ENCODE measurements at regions not wholly inside any gene's neighbourhood (a gene's known extent, or its start where the extent isn't known, plus 50 kb on each side); places are given as distances from the start of the nearest gene placed in this dataset.

DNA sequence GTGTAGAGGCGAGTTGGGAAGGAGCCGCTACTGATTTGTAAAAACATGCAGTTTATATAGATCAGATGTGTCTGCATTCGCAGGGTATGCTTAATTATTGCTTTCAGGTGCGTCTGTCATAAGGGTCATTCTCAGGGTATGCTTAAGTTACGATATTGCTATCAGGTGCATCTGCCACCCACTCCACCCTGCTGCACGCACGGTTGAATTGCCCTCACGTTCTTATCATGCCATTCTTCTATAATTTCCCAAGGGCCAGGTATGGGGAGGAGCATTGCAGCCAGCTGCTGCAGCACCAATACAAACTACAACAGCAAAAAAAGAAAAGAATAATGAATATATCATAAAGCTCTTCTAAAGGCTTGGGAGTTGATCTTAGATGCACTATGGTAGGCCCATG, 230.0 kb downstream of the KBTBD8 start:
- Histone ChIP-seq H3K27ac (no peak overlapping the region), H3K36me3 (no peaks in the 10 kb centered on the region), H3K4me3 (no peak overlapping the region), H3K27me3 (no peaks in the 10 kb centered on the region), H3K9me3 (no peaks in the 10 kb centered on the region), H3K4me1 (no peaks in the 10 kb centered on the region)
- no peak for DNase-seq (ENCODE audit: low spot score in 2 of 2)
- TF ChIP-seq POLR2A (IDR thresholded peaks at IDR 0.05) (no peak), POLR2AphosphoS5 (IDR thresholded peaks at IDR 0.05) (no peak)
- TF ChIP-seq, protein P1, sequence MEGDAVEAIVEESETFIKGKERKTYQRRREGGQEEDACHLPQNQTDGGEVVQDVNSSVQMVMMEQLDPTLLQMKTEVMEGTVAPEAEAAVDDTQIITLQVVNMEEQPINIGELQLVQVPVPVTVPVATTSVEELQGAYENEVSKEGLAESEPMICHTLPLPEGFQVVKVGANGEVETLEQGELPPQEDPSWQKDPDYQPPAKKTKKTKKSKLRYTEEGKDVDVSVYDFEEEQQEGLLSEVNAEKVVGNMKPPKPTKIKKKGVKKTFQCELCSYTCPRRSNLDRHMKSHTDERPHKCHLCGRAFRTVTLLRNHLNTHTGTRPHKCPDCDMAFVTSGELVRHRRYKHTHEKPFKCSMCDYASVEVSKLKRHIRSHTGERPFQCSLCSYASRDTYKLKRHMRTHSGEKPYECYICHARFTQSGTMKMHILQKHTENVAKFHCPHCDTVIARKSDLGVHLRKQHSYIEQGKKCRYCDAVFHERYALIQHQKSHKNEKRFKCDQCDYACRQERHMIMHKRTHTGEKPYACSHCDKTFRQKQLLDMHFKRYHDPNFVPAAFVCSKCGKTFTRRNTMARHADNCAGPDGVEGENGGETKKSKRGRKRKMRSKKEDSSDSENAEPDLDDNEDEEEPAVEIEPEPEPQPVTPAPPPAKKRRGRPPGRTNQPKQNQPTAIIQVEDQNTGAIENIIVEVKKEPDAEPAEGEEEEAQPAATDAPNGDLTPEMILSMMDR (IDR thresholded peaks at IDR 0.05) = no peak
- intact Hi-C loops (cut with DNase I; ENCODE audit: low total_unique reads) = no loop called here

DNA sequence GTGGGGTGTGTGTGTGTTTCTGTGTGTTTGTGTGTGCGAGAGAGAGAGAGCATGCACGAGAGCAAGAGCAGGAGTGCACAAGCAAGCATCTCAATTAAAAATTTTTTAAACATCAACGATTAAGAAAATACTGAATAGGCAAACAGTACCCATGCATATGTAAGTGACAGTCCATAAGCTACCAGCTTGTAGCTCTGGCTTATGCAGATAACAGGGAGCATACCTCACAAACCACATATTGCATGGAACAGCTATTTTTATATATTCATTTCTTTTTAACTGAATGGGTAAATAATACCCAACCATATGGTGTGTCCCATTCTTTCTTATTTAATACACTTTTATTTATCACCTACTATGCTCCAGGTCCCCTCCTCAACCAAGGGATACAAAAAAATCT, 234.5 kb downstream of the KBTBD8 start:
- Histone ChIP-seq H3K27me3 (no peaks in the 10 kb centered on the region), H3K4me1 (no peaks in the 10 kb centered on the region), H3K9me3 (no peaks in the 10 kb centered on the region), H3K27ac (no peak overlapping the region), H3K36me3 (no peaks in the 10 kb centered on the region), H3K4me3 (no peak overlapping the region)
- TF ChIP-seq POLR2AphosphoS5 (IDR thresholded peaks at IDR 0.05) (no peak), POLR2A (IDR thresholded peaks at IDR 0.05) (no peak)
- TF ChIP-seq, protein P1 (IDR thresholded peaks at IDR 0.05) = no peak
- DNase-seq (ENCODE audit: low spot score in 2 of 2) = no peak
- intact Hi-C loops (cut with DNase I; ENCODE audit: low total_unique reads) = no loop called here

DNA sequence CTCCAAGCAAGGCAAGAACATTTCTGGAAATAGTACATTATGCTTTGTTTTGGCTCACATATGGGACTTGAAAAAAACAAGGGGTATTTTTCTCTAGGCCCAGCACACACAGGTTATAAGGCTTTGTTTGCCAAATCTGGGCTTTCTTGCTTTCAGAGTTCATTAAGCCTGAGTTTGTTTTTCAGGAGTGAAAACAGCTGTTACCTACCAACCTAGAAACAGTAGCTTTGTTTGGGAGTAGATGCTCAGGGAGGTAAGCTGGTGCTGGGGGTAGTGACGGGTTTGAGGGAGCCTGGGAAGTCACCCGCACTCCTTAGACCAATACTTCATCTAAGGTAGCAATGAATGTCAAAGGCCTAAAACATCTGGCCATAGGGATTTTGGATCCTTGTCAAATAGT, 241.2 kb downstream of the KBTBD8 start:
- H3K9me3 ChIP-seq = no peaks in the 10 kb centered on the region
- no peak overlapping the region for H3K4me3 ChIP-seq
- TF ChIP-seq POLR2A (IDR thresholded peaks at IDR 0.05) (no peak), POLR2AphosphoS5 (IDR thresholded peaks at IDR 0.05) (no peak)
- TF ChIP-seq, protein P1 (IDR thresholded peaks at IDR 0.05) = no peak
- no peaks in the 10 kb centered on the region for H3K27me3 ChIP-seq
- no peaks in the 10 kb centered on the region for H3K4me1 ChIP-seq
- intact Hi-C loops (cut with DNase I; ENCODE audit: low total_unique reads) = no loop called here
- H3K36me3 ChIP-seq = no peaks in the 10 kb centered on the region
- no peak overlapping the region for H3K27ac ChIP-seq
- no peak for DNase-seq (ENCODE audit: low spot score in 2 of 2)

DNA sequence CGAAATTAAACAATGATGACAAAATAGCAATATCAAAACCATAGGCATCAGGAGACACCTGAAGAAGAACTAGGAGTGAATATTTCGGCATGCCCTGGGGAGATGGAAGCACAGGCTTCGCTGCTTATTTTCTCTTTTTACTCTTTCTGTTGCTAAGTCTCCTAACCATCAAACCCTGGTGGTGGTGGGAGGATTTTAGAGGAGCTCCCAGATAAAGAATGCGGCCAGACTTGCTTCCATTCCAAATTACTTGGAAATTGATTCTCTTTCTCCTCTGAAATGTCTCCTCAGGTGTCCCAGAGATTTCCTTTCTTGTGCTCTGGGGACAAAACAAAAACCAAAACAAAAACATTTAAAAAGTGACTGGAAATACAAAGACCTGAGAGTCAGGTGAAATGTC, 243.0 kb downstream of the KBTBD8 start:
- TF ChIP-seq POLR2AphosphoS5 (IDR thresholded peaks at IDR 0.05) (no peak), POLR2A (IDR thresholded peaks at IDR 0.05) (no peak)
- TF ChIP-seq, protein P1 (IDR thresholded peaks at IDR 0.05) = no peak
- Histone ChIP-seq H3K27me3 (no peaks in the 10 kb centered on the region), H3K27ac (no peak overlapping the region), H3K9me3 (no peaks in the 10 kb centered on the region), H3K4me1 (no peaks in the 10 kb centered on the region), H3K36me3 (no peaks in the 10 kb centered on the region), H3K4me3 (no peak overlapping the region)
- no peak for DNase-seq (ENCODE audit: low spot score in 2 of 2)
- intact Hi-C loops (cut with DNase I; ENCODE audit: low total_unique reads) = no loop called here

DNA sequence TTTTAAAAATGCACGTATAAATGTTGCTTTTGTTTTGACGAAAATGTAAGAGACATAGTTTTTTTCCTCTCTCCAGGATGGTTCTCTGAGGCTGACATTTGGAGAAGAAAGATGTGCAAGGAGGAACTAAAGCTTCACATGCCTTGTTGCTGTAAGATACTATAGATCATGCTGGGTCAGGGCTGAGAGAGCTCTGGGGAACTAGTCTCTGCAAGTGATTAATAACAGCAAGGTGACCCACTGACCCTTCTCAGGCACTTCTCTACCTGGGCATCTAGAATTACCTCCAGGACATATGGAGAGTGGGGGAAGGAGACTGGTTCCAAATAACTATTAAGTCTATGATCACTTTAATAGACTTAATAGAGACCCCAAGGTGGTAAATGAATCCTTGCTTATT, 246.0 kb downstream of the KBTBD8 start:
- no peak for DNase-seq (ENCODE audit: low spot score in 2 of 2)
- H3K4me3 ChIP-seq = no peak overlapping the region
- intact Hi-C loops (cut with DNase I; ENCODE audit: low total_unique reads) = no loop called here
- no peaks in the 10 kb centered on the region for H3K27me3 ChIP-seq
- no peaks in the 10 kb centered on the region for H3K36me3 ChIP-seq
- H3K4me1 ChIP-seq = no peaks in the 10 kb centered on the region
- H3K27ac ChIP-seq = no peak overlapping the region
- TF ChIP-seq POLR2AphosphoS5 (IDR thresholded peaks at IDR 0.05) (no peak), POLR2A (IDR thresholded peaks at IDR 0.05) (no peak)
- TF ChIP-seq, protein P1 (IDR thresholded peaks at IDR 0.05) = no peak
- no peaks in the 10 kb centered on the region for H3K9me3 ChIP-seq

All from breast epithelium (tissue), 4 donors.